GM19239 (cell line): ENCODE measurements at regions not wholly inside any gene's neighbourhood (a gene's known extent, or its start where the extent isn't known, plus 50 kb on each side); places are given as distances from the start of the nearest gene placed in this dataset.
"Not testable (repeated sequence)": the region's sequence is repeated elsewhere in the genome, so short reads cannot be mapped to it uniquely, and the experiment has no call there.

Experiments
- DNase-seq: peaks from one replicate; pipeline ENCODE4 v3.0.0; 2011; ENCODE audit warnings: low spot score; ENCODE audit not compliant: insufficient read length
- FAIRE-seq: peaks from 2 replicates; lab custom pipeline; 2011; peaks lifted over from hg19 to GRCh38; lab: Jason Lieb, UNC

DNA sequence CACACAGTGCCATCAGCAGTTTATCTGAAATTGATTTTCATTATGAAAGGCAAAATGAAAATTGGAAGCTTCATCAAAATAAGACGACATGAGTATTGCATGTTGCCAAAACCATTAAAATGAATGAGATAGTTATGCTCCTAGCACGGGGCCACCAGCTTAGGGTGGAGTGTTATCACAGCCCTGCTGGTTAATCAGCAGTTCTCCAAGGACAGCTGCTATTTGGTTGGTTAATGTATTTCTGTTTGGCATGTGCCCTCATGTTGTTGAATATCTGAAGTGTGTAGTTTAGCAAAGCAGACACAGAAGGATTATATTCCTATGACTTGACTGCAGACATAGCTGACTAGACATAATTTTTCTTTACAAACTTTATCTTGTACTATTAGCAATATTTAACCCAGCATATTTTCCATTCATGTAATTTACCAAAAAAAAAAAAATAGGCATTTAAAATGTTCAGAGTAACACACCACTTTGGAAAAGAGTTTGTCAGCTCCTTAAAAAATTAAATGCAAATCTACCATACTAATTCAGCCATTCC, 98.6 kb upstream of the PIK3R1 start:
- FAIRE-seq: no peak
- DNase-seq: no peak

DNA sequence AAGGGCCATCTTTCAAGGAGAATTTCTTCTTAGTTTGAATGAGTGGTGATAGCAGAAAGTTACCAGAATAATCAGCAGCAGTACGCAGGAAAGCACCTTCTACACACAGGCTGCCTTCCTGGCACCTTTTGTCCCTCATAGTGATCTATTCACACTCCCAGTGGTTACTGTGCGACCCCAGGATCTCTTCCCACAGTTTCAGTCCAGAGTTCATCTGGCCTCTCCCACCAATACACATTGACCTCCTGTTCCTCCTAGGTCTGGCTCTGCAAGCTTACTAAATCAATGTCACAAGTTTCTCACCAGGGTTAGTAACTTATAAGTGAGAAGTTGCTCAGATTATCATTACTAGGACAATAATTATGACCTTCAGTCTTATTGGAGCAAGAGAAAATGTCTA, 99.1 kb upstream of the PIK3R1 start:
- DNase-seq (no peak), FAIRE-seq (no peak)

DNA sequence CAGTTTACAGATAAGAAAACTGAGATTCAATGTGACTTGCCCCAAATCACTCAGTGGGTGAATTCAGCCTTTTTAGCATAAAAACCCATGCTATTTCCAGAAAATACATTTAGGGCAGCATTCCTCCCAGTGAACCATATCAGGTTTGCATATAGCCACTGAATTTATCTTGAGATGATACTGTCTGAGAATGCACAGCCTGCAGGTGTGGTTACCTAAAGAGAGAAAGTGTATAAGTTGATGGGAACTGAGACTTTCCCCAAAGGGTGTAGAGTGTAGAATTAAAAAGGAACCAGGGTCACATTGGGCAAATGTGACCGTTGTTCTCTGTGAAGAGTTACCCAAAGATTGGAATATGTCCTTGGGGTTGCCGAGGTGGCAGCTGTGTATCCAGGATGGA, 100.0 kb upstream of the PIK3R1 start:
- no peak for FAIRE-seq
- no peak for DNase-seq

GRCh38 chr5:68114378-68115040, 101.0 kb upstream of the PIK3R1 start:
- FAIRE-seq: no peak

DNA sequence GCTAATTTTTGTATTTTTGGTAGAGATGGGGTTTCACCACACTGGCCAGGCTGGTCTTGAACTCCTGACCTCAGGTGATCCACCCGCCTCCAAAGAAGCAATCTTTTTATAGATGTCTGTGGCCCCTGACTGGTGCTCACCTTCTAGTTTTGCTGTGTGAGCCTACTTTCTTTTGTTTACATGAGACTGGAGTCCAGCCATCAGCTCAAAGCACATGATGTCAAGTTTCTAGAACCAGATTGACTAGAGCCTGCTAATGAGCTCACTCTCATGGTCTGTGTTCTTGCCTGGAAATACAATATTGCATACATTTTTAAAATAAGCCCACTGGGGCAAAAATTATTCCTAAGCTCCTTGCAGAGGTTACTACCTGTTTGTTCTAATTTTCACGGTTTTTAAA, 102.9 kb upstream of the PIK3R1 start:
- FAIRE-seq (no peak), DNase-seq (no peak)

More at GRCh38 chr5:68114378-68115040, 101.0 kb upstream of the PIK3R1 start:
- no peak for DNase-seq

GRCh38 chr5:68110894-68111293, 104.7 kb upstream of the PIK3R1 start:
- FAIRE-seq (no peak), DNase-seq (no peak)

- DNase-seq (no peak), FAIRE-seq (no peak)
Observed at GRCh38 chr5:68110264-68110663, 105.3 kb upstream of the PIK3R1 start.

DNA sequence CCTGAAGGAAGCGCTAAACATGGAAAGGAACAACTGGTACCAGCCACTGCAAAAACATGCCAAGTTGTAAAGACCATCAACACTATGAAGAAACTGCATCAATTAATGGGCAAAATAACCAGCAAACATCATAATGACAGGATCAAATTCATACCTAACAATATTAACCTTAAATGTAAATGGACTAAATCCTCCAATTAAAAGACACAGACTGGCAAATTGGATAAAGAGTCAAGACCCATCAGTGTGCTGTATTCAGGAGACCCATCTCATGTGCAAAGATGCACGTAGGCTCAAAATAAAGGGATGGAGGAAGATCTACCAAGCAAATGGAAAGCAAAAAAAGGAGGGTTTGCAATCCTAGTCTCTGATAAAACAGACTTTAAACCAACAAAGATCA, 111.3 kb upstream of the PIK3R1 start:
- not testable (repeated sequence) for FAIRE-seq, DNase-seq

- FAIRE-seq, DNase-seq: not testable (repeated sequence)
Observed at GRCh38 chr5:68103297-68103696, 112.3 kb upstream of the PIK3R1 start.

- DNase-seq (no peak), FAIRE-seq (no peak)
Observed at GRCh38 chr5:68099327-68099726, 116.2 kb upstream of the PIK3R1 start.

DNA sequence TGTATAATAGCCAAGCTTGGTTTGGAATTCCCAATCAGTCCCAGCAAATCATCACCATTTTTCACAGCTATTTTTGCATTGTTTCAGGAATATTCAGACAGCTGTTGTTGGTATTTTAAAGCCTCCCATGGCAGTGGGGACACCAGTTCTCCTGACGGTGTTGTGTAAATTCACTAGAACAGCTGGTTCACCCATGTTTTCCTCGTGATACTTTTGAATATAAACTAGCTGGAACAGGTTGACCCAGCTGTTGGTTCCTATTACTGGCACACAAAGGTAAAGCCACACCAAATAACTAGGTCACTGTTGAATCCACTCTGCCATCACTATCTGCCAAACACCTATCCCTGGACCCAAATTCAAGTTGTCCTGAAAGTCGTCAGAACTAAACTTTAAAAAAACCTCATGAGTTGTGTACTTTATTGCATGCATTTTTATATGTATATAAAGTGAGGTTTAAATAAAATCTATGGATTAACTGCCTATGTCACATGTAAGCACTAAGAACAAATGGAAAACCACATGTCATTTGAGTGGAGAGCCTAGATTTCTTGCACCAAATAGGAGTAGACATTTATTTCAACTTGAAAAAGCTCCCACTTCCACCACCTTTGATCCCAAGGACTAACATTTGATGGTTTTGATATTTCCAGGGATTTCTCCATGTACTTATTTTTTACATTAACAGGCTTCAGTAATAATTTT, 121.9 kb upstream of the PIK3R1 start:
- no peak for DNase-seq
- no peak for FAIRE-seq

GRCh38 chr5:68088302-68088701, 127.3 kb upstream of the PIK3R1 start:
- FAIRE-seq: no peak
- no peak for DNase-seq

- FAIRE-seq (no peak), DNase-seq (no peak)
Observed at GRCh38 chr5:68087866-68088265, 127.7 kb upstream of the PIK3R1 start.

DNA sequence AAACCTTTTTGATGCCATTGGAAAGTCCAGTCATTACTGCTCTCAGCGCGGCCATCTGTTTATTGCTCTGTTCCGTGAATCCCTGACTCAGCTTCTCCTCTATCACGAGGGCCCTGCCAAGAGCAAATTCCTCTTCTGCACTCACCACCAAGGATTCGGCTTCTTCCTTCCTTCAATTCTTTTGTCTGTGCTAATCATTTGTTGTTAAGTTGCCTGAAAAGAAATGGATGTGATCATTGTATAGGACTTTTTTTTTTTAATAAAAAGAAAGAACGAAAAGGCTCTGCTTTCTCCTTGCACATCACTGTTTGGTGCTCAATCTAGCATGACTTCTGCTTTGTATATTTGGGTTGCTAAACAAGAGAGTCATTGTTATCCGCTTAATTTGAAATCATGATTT, 128.7 kb upstream of the PIK3R1 start:
- FAIRE-seq: no peak

DNA sequence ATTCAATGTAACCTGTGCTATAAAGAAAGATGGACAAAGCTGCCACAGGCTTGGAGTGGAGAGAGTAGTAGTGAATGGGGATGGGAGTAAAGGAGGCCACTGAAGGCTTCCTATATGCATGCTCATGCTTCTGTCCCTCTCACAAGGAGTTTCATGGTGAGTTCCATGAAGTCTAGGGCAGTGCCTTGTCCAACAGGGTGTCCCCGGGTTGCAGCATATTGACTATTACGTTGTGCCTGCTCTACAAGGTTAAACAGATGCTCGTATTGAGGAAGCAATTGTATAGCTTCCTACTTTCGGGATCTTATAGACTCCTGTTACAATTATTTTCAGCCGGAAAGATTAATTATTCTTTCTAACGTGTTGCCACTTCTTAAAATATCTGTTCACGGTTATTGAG, 129.1 kb upstream of the PIK3R1 start:
- FAIRE-seq (no peak), DNase-seq (no peak)

More for the DNA sequence above, 128.7 kb upstream of the PIK3R1 start:
- no peak for DNase-seq

DNA sequence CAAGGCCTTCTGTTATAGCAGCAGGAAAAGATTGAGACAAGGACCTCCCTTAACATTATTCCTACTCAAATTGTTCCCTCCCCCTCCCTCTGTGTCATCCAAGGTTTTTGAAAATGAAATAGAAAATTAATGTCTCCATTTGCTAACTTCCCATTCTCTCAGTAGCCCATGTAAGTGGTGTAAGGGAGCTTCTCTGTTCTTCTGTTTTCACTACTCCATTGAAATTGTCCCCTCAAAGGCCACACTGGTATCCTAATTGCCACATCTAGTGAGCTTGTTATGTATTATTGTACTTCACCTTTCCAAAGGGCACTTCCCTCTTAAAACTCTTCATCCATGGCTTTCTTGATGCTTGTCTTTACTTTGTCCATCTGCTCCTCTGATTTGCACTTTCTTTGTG, 131.2 kb upstream of the PIK3R1 start:
- DNase-seq (no peak), FAIRE-seq (no peak)

GRCh38 chr5:68080282-68081050, 135.1 kb upstream of the PIK3R1 start:
- DNase-seq (no peak), FAIRE-seq (no peak)

DNA sequence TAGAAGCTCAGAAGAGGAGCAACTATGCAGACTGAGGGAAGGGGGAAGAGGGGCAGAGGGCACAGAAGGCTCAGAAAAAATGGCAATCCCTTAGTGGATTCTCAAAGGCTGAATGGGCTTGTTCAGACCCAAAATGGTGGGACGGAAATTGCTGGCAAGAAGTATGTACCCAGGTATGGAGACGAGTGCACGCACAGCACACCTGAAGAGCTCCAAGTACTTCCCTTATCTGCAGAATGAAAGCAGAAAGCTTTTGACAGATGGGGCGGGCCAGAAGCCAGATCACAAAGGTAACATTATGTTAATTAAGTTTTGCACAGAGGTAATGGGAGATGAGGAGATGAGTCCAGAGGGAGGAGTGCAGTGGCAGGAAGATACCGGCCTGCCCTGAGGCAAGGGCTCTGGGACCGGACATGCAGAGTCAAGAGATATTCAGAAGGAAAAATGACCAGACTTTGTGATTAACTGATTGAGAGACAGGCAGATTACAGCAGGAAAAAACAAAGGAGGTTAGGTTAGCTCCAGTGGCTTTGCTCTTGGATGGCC, 138.1 kb upstream of the PIK3R1 start:
- DNase-seq (no peak), FAIRE-seq (no peak)

GRCh38 chr5:68074633-68075032, 140.9 kb upstream of the PIK3R1 start:
- DNase-seq (no peak), FAIRE-seq (no peak)

- DNase-seq: no peak
- FAIRE-seq: no peak
Observed at GRCh38 chr5:68074048-68074632, 141.4 kb upstream of the PIK3R1 start.
